Activated CD8-positive, alpha-beta memory T cell treated with anti-CD3 and anti-CD28 coated beads, Interleukin-2, amount 50 U/mL, for 1 hour (primary cell): ENCODE measurements at regions not wholly inside any gene's neighbourhood (a gene's known extent, or its start where the extent isn't known, plus 50 kb on each side); places are given as distances from the start of the nearest gene placed in this dataset.

Experiments
- DNase-seq: peaks from one replicate; pipeline ENCODE4 v3.0.0-alpha.2; 2020; ENCODE audit errors: extremely low read depth

- DNase-seq, result no peak
Observed at GRCh38 chr9:80012557-80013330, 441.0 kb downstream of the TLE4 start.

GRCh38 chr9:80009204-80009603 is 437.4 kb downstream of the TLE4 start:
- DNase-seq, result no peak

- no peak for DNase-seq
Observed at GRCh38 chr9:80004714-80005113, 432.9 kb downstream of the TLE4 start.

GRCh38 chr9:79990536-79990935 is 418.8 kb downstream of the TLE4 start:
- DNase-seq, result no peak

GRCh38 chr9:79989079-79989478 is 417.3 kb downstream of the TLE4 start:
- DNase-seq, result no peak

- DNase-seq, result no peak
Observed at GRCh38 chr9:79988126-79988525, 416.4 kb downstream of the TLE4 start.

GRCh38 chr9:79986437-79986836 is 414.7 kb downstream of the TLE4 start:
- DNase-seq, result no peak

- no peak for DNase-seq
Observed at GRCh38 chr9:79985772-79986171, 414.0 kb downstream of the TLE4 start.

GRCh38 chr9:79985264-79985663 is 413.5 kb downstream of the TLE4 start:
- no peak for DNase-seq

- no peak for DNase-seq
Observed at GRCh38 chr9:79984429-79985067, 412.8 kb downstream of the TLE4 start.

- no peak for DNase-seq
Observed at GRCh38 chr9:79980432-79980831, 408.7 kb downstream of the TLE4 start.

- DNase-seq, result no peak
Observed at GRCh38 chr9:79977510-79978197, 405.9 kb downstream of the TLE4 start.

- no peak for DNase-seq
Observed at GRCh38 chr9:79977074-79977435, 405.3 kb downstream of the TLE4 start.

- no peak for DNase-seq
Observed at GRCh38 chr9:79976257-79977073, 404.7 kb downstream of the TLE4 start.

GRCh38 chr9:79975621-79976256 is 404.0 kb downstream of the TLE4 start:
- DNase-seq, result no peak

- DNase-seq, result no peak
Observed at GRCh38 chr9:79974806-79975422, 403.1 kb downstream of the TLE4 start.

GRCh38 chr9:79973627-79974026 is 401.9 kb downstream of the TLE4 start:
- no peak for DNase-seq

GRCh38 chr9:79970146-79970425 is 398.3 kb downstream of the TLE4 start:
- DNase-seq, result no peak

GRCh38 chr9:79969393-79970145 is 397.8 kb downstream of the TLE4 start:
- no peak for DNase-seq

- DNase-seq, result no peak
Observed at GRCh38 chr9:79968533-79968932, 396.8 kb downstream of the TLE4 start.

- DNase-seq, result no peak
Observed at GRCh38 chr9:79962836-79963235, 391.1 kb downstream of the TLE4 start.
